Neural cell (in vitro differentiated cells): ENCODE measurements at regions not wholly inside any gene's neighbourhood (a gene's known extent, or its start where the extent isn't known, plus 50 kb on each side); places are given as distances from the start of the nearest gene placed in this dataset.

Source experiments
- H2AFZ ChIP-seq: fragments of 200-600, 300-800 bp; sonication (generic), shearing (Covaris generic); 2 replicates; pipeline ENCODE4 v1.6.0; 2014; ENCODE audit warnings: low read depth, mild to moderate bottlenecking, antibody characterized with exemption, low read length, moderate library complexity
- H3F3A ChIP-seq: fragments of 200-600 bp; shearing (Covaris generic); 2 replicates; pipeline ENCODE4 v1.6.1; 2016; ENCODE audit warnings: mild to moderate bottlenecking, moderate library complexity, mixed read lengths, antibody characterized with exemption, low read length; ENCODE audit not compliant: insufficient read depth, poor library complexity, severe bottlenecking
- H3K27ac ChIP-seq: fragments of 200-600, 300-800 bp; sonication (generic), shearing (Covaris generic); 2 replicates; pipeline ENCODE4 v1.5.1; 2014; ENCODE audit warnings: mild to moderate bottlenecking, low read length, moderate library complexity
- H3K27me3 ChIP-seq: fragments of 300-800, 200-600 bp; sonication (generic), shearing (Covaris generic); 2 replicates; pipeline ENCODE4 v1.6.0; 2014; ENCODE audit warnings: mild to moderate bottlenecking, low read depth, low read length, moderate library complexity; ENCODE audit not compliant: insufficient read depth
- H3K36me3 ChIP-seq: fragments of 300-800, 200-600 bp; sonication (generic), shearing (Covaris generic); 2 replicates; pipeline ENCODE4 v1.5.1; 2014; ENCODE audit warnings: mild to moderate bottlenecking, antibody characterized with exemption, low read length, moderate library complexity; ENCODE audit not compliant: insufficient read depth
- H3K4me2 ChIP-seq: fragments of 300-800, 200-600 bp; sonication (generic), shearing (Covaris generic); 2 replicates; pipeline ENCODE4 v1.6.0; 2014; ENCODE audit warnings: mild to moderate bottlenecking, low read length
- H3K4me3 ChIP-seq: fragments of 300-800, 200-600 bp; sonication (generic), shearing (Covaris generic); 2 replicates; pipeline ENCODE4 v1.5.1; 2014; ENCODE audit warnings: mild to moderate bottlenecking, low read length, moderate library complexity
- H3K79me2 ChIP-seq: fragments of 200-600 bp; shearing (Covaris generic); replicated peaks from 2 replicates; pipeline ENCODE4 v1.6.0; 2014; ENCODE audit warnings: mild to moderate bottlenecking, low read length, moderate library complexity; ENCODE audit not compliant: insufficient read depth
- H3K9ac ChIP-seq: fragments of 300-800, 200-600 bp; sonication (generic), shearing (Covaris generic); 2 replicates; pipeline ENCODE4 v1.6.1; 2016; ENCODE audit warnings: mild to moderate bottlenecking, low read length, mixed read lengths
- H3K9me2 ChIP-seq: fragments of 200-600 bp; shearing (Covaris generic); 2 replicates; pipeline ENCODE4 v1.6.1; 2016; ENCODE audit warnings: mild to moderate bottlenecking, low read length, mixed read lengths; ENCODE audit not compliant: insufficient read depth
- H3K9me3 ChIP-seq: fragments of 200-600, 300-800 bp; sonication (generic), shearing (Covaris generic); 2 replicates; pipeline ENCODE4 v1.6.1; 2016; ENCODE audit warnings: mild to moderate bottlenecking, mixed run types, low read length, moderate library complexity, mixed read lengths
- H4K20me1 ChIP-seq: fragments of 200-600 bp; shearing (Covaris generic); 2 replicates; pipeline ENCODE4 v1.6.1; 2016; ENCODE audit warnings: mild to moderate bottlenecking, mixed run types; ENCODE audit not compliant: insufficient read depth
- EP300 ChIP-seq: fragments of 450-650 bp; conservative IDR thresholded peaks from 2 replicates; pipeline ENCODE4 v1.6.1; 2014; ENCODE audit warnings: antibody characterized with exemption, mild to moderate bottlenecking, moderate library complexity; ENCODE audit not compliant: poor library complexity, severe bottlenecking
- EZH2 ChIP-seq: fragments of 200-600, 300-800 bp; shearing (Covaris generic), sonication (generic); IDR thresholded peaks from 2 replicates; pipeline ENCODE4 v1.6.1; 2014; ENCODE audit warnings: antibody characterized with exemption, low read length, borderline replicate concordance, mild to moderate bottlenecking; ENCODE audit not compliant: insufficient read depth, poor library complexity, severe bottlenecking
- MXI1 ChIP-seq: fragments of 450-650 bp; conservative IDR thresholded peaks from 2 replicates; pipeline ENCODE4 v1.6.1; 2014; ENCODE audit warnings: antibody characterized with exemption, mild to moderate bottlenecking; ENCODE audit not compliant: poor library complexity, severe bottlenecking
- POLR2AphosphoS5 ChIP-seq: IDR thresholded peaks from 2 replicates; pipeline ENCODE4 v1.6.1; 2012
- RAD21 ChIP-seq: fragments of 450-650 bp; conservative IDR thresholded peaks from 2 replicates; pipeline ENCODE4 v1.6.1; 2014; ENCODE audit warnings: antibody characterized with exemption, mild to moderate bottlenecking, moderate library complexity
- SMC3 ChIP-seq: fragments of 450-650 bp; conservative IDR thresholded peaks from 2 replicates; pipeline ENCODE4 v1.6.1; 2014; ENCODE audit warnings: antibody characterized with exemption, mild to moderate bottlenecking, moderate library complexity; ENCODE audit not compliant: poor library complexity
- TAF1 ChIP-seq: IDR thresholded peaks from 2 replicates; pipeline ENCODE4 v1.6.1; 2012; ENCODE audit warnings: low read depth
- TF ChIP-seq, protein P1 (sequence below): IDR thresholded peaks from 2 replicates; pipeline ENCODE4 v1.6.1; 2012; ENCODE audit warnings: borderline replicate concordance
- TF ChIP-seq, protein P2 (sequence below): fragments of 450-650 bp; IDR thresholded peaks from 2 replicates; pipeline ENCODE4 v1.5.1; 2014; ENCODE audit warnings: antibody characterized with exemption, mild to moderate bottlenecking, moderate library complexity; ENCODE audit not compliant: poor library complexity, severe bottlenecking

DNA sequence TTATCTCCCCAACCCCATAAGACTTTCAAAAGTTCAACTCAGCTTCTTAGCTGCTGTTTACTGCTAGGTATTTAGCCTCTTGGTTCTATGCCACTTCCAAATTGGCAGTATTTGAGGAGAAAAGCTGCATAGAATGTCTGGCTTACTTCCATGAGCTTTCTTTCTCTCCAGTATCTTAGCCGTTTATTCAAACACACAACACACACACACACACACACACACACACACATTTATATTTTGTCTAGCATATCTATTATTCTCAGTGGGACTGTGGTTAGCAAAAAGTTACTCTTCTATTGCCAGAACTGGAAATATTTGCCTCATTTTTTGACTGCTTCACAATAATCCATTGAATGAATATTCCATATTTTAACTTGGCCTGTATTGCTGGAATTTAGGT, 634.2 kb upstream of the IMPG1 start:
- H3K36me3 ChIP-seq: no peaks in the 10 kb centered on the region
- TF ChIP-seq, protein P1, sequence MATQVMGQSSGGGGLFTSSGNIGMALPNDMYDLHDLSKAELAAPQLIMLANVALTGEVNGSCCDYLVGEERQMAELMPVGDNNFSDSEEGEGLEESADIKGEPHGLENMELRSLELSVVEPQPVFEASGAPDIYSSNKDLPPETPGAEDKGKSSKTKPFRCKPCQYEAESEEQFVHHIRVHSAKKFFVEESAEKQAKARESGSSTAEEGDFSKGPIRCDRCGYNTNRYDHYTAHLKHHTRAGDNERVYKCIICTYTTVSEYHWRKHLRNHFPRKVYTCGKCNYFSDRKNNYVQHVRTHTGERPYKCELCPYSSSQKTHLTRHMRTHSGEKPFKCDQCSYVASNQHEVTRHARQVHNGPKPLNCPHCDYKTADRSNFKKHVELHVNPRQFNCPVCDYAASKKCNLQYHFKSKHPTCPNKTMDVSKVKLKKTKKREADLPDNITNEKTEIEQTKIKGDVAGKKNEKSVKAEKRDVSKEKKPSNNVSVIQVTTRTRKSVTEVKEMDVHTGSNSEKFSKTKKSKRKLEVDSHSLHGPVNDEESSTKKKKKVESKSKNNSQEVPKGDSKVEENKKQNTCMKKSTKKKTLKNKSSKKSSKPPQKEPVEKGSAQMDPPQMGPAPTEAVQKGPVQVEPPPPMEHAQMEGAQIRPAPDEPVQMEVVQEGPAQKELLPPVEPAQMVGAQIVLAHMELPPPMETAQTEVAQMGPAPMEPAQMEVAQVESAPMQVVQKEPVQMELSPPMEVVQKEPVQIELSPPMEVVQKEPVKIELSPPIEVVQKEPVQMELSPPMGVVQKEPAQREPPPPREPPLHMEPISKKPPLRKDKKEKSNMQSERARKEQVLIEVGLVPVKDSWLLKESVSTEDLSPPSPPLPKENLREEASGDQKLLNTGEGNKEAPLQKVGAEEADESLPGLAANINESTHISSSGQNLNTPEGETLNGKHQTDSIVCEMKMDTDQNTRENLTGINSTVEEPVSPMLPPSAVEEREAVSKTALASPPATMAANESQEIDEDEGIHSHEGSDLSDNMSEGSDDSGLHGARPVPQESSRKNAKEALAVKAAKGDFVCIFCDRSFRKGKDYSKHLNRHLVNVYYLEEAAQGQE: no peak
- TF ChIP-seq, protein P2, sequence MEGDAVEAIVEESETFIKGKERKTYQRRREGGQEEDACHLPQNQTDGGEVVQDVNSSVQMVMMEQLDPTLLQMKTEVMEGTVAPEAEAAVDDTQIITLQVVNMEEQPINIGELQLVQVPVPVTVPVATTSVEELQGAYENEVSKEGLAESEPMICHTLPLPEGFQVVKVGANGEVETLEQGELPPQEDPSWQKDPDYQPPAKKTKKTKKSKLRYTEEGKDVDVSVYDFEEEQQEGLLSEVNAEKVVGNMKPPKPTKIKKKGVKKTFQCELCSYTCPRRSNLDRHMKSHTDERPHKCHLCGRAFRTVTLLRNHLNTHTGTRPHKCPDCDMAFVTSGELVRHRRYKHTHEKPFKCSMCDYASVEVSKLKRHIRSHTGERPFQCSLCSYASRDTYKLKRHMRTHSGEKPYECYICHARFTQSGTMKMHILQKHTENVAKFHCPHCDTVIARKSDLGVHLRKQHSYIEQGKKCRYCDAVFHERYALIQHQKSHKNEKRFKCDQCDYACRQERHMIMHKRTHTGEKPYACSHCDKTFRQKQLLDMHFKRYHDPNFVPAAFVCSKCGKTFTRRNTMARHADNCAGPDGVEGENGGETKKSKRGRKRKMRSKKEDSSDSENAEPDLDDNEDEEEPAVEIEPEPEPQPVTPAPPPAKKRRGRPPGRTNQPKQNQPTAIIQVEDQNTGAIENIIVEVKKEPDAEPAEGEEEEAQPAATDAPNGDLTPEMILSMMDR: no peak
- TF ChIP-seq EZH2: no peak
- TF ChIP-seq EP300: no peak
- no peak for TF ChIP-seq TAF1
- TF ChIP-seq MXI1: no peak
- no peak for TF ChIP-seq POLR2AphosphoS5
- no peak for TF ChIP-seq RAD21
- TF ChIP-seq SMC3: no peak
- H3K27ac ChIP-seq: no peak overlapping the region
- no peaks in the 10 kb centered on the region for H3K79me2 ChIP-seq
- H3K27me3 ChIP-seq: no peaks in the 10 kb centered on the region
- H3K4me3 ChIP-seq: no peak overlapping the region
- H4K20me1 ChIP-seq: no peaks in the 10 kb centered on the region
- no peak overlapping the region for H3K9ac ChIP-seq
- H3F3A ChIP-seq: no peaks in the 10 kb centered on the region
- H3K9me2 ChIP-seq: no peaks in the 10 kb centered on the region
- H3K9me3 ChIP-seq: no peaks in the 10 kb centered on the region
- H2AFZ ChIP-seq: no peak overlapping the region
- no peak overlapping the region for H3K4me2 ChIP-seq

DNA sequence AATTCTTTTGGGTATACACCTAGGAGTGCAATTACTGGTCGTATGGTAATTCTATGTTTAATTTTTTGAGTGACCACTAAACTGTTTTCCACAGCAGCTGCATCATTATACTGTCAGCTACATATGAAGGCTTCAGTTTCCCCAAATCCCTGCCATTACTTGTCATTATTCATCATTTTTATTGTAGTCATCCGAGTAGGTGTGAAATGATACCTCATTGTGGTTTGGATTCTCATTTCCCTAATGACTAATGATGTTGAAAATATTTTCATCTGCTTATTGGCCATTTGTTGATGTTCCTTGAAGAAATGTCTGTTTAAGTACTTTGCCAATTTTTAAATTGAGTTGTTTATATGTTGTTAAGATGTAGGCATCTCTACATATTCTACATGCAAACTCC, 633.6 kb upstream of the IMPG1 start:
- H4K20me1 ChIP-seq: no peaks in the 10 kb centered on the region
- H3K27me3 ChIP-seq: no peaks in the 10 kb centered on the region
- H3K4me2 ChIP-seq: no peak overlapping the region
- H3K9me3 ChIP-seq: no peaks in the 10 kb centered on the region
- no peak overlapping the region for H2AFZ ChIP-seq
- no peaks in the 10 kb centered on the region for H3F3A ChIP-seq
- no peaks in the 10 kb centered on the region for H3K9me2 ChIP-seq
- H3K9ac ChIP-seq: no peak overlapping the region
- no peaks in the 10 kb centered on the region for H3K36me3 ChIP-seq
- TF ChIP-seq SMC3 (no peak), TAF1 (no peak), RAD21 (no peak), EZH2 (no peak), POLR2AphosphoS5 (no peak), EP300 (no peak)
- TF ChIP-seq, protein P1: no peak
- TF ChIP-seq, protein P2: no peak
- H3K79me2 ChIP-seq: no peaks in the 10 kb centered on the region
- H3K27ac ChIP-seq: no peak overlapping the region
- H3K4me3 ChIP-seq: no peak overlapping the region
